ENCODE measurements at regions not wholly inside any gene's neighbourhood (a gene's known extent, or its start where the extent isn't known, plus 50 kb on each side); places are given as distances from the start of the nearest gene placed in this dataset.
"Not testable (repeated sequence)": the region's sequence is repeated elsewhere in the genome, so short reads cannot be mapped to it uniquely, and the experiment has no call there.

- Histone ChIP-seq H3K27me3 (ENCODE audit: insufficient read depth, insufficient read length) (no peaks in the 10 kb centered on the region), H3K36me3 (ENCODE audit: insufficient read depth, insufficient read length, low read length) (no peaks in the 10 kb centered on the region), H3K4me3 (ENCODE audit: insufficient read length, low read depth) (no peak overlapping the region), H3K9me3 (ENCODE audit: insufficient read depth, low read length) (no peaks in the 10 kb centered on the region), H3K4me1 (ENCODE audit: insufficient read depth, insufficient read length) (no peaks in the 10 kb centered on the region), H3K9ac (ENCODE audit: insufficient read length, low read depth) (no peak overlapping the region)
- no peak for DNase-seq (ENCODE audit: low read depth, low spot score)
- TF ChIP-seq SUZ12 (IDR thresholded peaks at IDR 0.05; ENCODE audit: extremely low read depth, insufficient read depth, insufficient read length) (no peak), YY1 (IDR thresholded peaks at IDR 0.05; ENCODE audit: insufficient read depth, insufficient read length) (no peak), ZNF274 (IDR thresholded peaks at IDR 0.05; ENCODE audit: low read depth, low read length) (no peak)
Observed at GRCh38 chr1:115156826-115157468, 67.6 kb upstream of the TSPAN2 start.

GRCh38 chr1:115153966-115154557, 64.8 kb upstream of the TSPAN2 start:
- DNase-seq (ENCODE audit: low read depth, low spot score), result no peak
- TF ChIP-seq ZNF274 (IDR thresholded peaks at IDR 0.05; ENCODE audit: low read depth, low read length), result no peak
- TF ChIP-seq SUZ12 (IDR thresholded peaks at IDR 0.05; ENCODE audit: extremely low read depth, insufficient read depth, insufficient read length), result no peak
- TF ChIP-seq YY1 (IDR thresholded peaks at IDR 0.05; ENCODE audit: insufficient read depth, insufficient read length), result no peak
- Histone ChIP-seq H3K9ac (ENCODE audit: insufficient read length, low read depth) (no peak overlapping the region), H3K9me3 (ENCODE audit: insufficient read depth, low read length) (no peaks in the 10 kb centered on the region), H3K4me1 (ENCODE audit: insufficient read depth, insufficient read length) (no peaks in the 10 kb centered on the region), H3K4me3 (ENCODE audit: insufficient read length, low read depth) (no peak overlapping the region), H3K36me3 (ENCODE audit: insufficient read depth, insufficient read length, low read length) (no peaks in the 10 kb centered on the region), H3K27me3 (ENCODE audit: insufficient read depth, insufficient read length) (no peaks in the 10 kb centered on the region)

GRCh38 chr1:115147928-115148327, 58.6 kb upstream of the TSPAN2 start:
- not testable (repeated sequence) for H3K36me3 ChIP-seq (ENCODE audit: insufficient read depth, insufficient read length, low read length); H3K27me3 ChIP-seq (ENCODE audit: insufficient read depth, insufficient read length); H3K4me1 ChIP-seq (ENCODE audit: insufficient read depth, insufficient read length); H3K9ac ChIP-seq (ENCODE audit: insufficient read length, low read depth); DNase-seq (ENCODE audit: low read depth, low spot score); H3K9me3 ChIP-seq (ENCODE audit: insufficient read depth, low read length)
- peak overlapping the region; percentile 29 for H3K4me3 ChIP-seq (ENCODE audit: insufficient read length, low read depth)

GRCh38 chr1:115145226-115145625, 55.9 kb upstream of the TSPAN2 start:
- H3K9ac ChIP-seq (ENCODE audit: insufficient read length, low read depth), result no peak overlapping the region
- no peak for DNase-seq (ENCODE audit: low read depth, low spot score)
- H3K27me3 ChIP-seq (ENCODE audit: insufficient read depth, insufficient read length), result no peaks in the 10 kb centered on the region
- TF ChIP-seq SUZ12 (IDR thresholded peaks at IDR 0.05; ENCODE audit: extremely low read depth, insufficient read depth, insufficient read length) (no peak), ZNF274 (IDR thresholded peaks at IDR 0.05; ENCODE audit: low read depth, low read length) (no peak), YY1 (IDR thresholded peaks at IDR 0.05; ENCODE audit: insufficient read depth, insufficient read length) (no peak)
- no peak overlapping the region for H3K4me3 ChIP-seq (ENCODE audit: insufficient read length, low read depth)
- H3K9me3 ChIP-seq (ENCODE audit: insufficient read depth, low read length), result no peaks in the 10 kb centered on the region
- H3K36me3 ChIP-seq (ENCODE audit: insufficient read depth, insufficient read length, low read length), result no peaks in the 10 kb centered on the region
- no peaks in the 10 kb centered on the region for H3K4me1 ChIP-seq (ENCODE audit: insufficient read depth, insufficient read length)

- H3K4me3 ChIP-seq (ENCODE audit: insufficient read length, low read depth), result no peak overlapping the region
- no peaks in the 10 kb centered on the region for H3K36me3 ChIP-seq (ENCODE audit: insufficient read depth, insufficient read length, low read length)
- H3K4me1 ChIP-seq (ENCODE audit: insufficient read depth, insufficient read length), result peaks cover 2% of the 10 kb centered on the region
- DNase-seq (ENCODE audit: low read depth, low spot score), result no peak
- no peak overlapping the region for H3K9ac ChIP-seq (ENCODE audit: insufficient read length, low read depth)
- no peaks in the 10 kb centered on the region for H3K27me3 ChIP-seq (ENCODE audit: insufficient read depth, insufficient read length)
- TF ChIP-seq SUZ12 (IDR thresholded peaks at IDR 0.05; ENCODE audit: extremely low read depth, insufficient read depth, insufficient read length), result no peak
- no peak for TF ChIP-seq YY1 (IDR thresholded peaks at IDR 0.05; ENCODE audit: insufficient read depth, insufficient read length)
- no peak for TF ChIP-seq ZNF274 (IDR thresholded peaks at IDR 0.05; ENCODE audit: low read depth, low read length)
- no peaks in the 10 kb centered on the region for H3K9me3 ChIP-seq (ENCODE audit: insufficient read depth, low read length)
Observed at GRCh38 chr1:115144176-115144575, 54.9 kb upstream of the TSPAN2 start.

- H3K36me3 ChIP-seq (ENCODE audit: insufficient read depth, insufficient read length, low read length), result no peaks in the 10 kb centered on the region
- no peaks in the 10 kb centered on the region for H3K9me3 ChIP-seq (ENCODE audit: insufficient read depth, low read length)
- no peak overlapping the region for H3K9ac ChIP-seq (ENCODE audit: insufficient read length, low read depth)
- TF ChIP-seq SUZ12 (IDR thresholded peaks at IDR 0.05; ENCODE audit: extremely low read depth, insufficient read depth, insufficient read length) (no peak), YY1 (IDR thresholded peaks at IDR 0.05; ENCODE audit: insufficient read depth, insufficient read length) (no peak), ZNF274 (IDR thresholded peaks at IDR 0.05; ENCODE audit: low read depth, low read length) (no peak)
- H3K4me1 ChIP-seq (ENCODE audit: insufficient read depth, insufficient read length), result peaks cover 4% of the 10 kb centered on the region
- DNase-seq (ENCODE audit: low read depth, low spot score), result no peak
- no peak overlapping the region for H3K4me3 ChIP-seq (ENCODE audit: insufficient read length, low read depth)
- no peaks in the 10 kb centered on the region for H3K27me3 ChIP-seq (ENCODE audit: insufficient read depth, insufficient read length)
Observed at GRCh38 chr1:115142616-115143015, 53.3 kb upstream of the TSPAN2 start.

GRCh38 chr1:115141145-115141454, 51.8 kb upstream of the TSPAN2 start:
- no peaks in the 10 kb centered on the region for H3K27me3 ChIP-seq (ENCODE audit: insufficient read depth, insufficient read length)
- H3K9me3 ChIP-seq (ENCODE audit: insufficient read depth, low read length), result no peaks in the 10 kb centered on the region
- no peak overlapping the region for H3K4me3 ChIP-seq (ENCODE audit: insufficient read length, low read depth)
- H3K4me1 ChIP-seq (ENCODE audit: insufficient read depth, insufficient read length), result peaks cover 4% of the 10 kb centered on the region
- H3K9ac ChIP-seq (ENCODE audit: insufficient read length, low read depth), result no peak overlapping the region
- TF ChIP-seq ZNF274 (IDR thresholded peaks at IDR 0.05; ENCODE audit: low read depth, low read length) (no peak), YY1 (IDR thresholded peaks at IDR 0.05; ENCODE audit: insufficient read depth, insufficient read length) (no peak), SUZ12 (IDR thresholded peaks at IDR 0.05; ENCODE audit: extremely low read depth, insufficient read depth, insufficient read length) (no peak)
- DNase-seq (ENCODE audit: low read depth, low spot score), result no peak
- no peaks in the 10 kb centered on the region for H3K36me3 ChIP-seq (ENCODE audit: insufficient read depth, insufficient read length, low read length)
